GM18873 (cell line): ENCODE measurements at regions not wholly inside any gene's neighbourhood (a gene's known extent, or its start where the extent isn't known, plus 50 kb on each side); places are given as distances from the start of the nearest gene placed in this dataset.

ENCODE experiments used
- ATAC-seq: cut with Tn5 transposase; IDR thresholded peaks from one replicate; pipeline ENCODE4 v1.9.1; 2021; ENCODE audit warnings: mild to moderate bottlenecking, moderate library complexity, moderate number of reproducible peaks; ENCODE audit not compliant: unreplicated experiment, low FRiP score

DNA sequence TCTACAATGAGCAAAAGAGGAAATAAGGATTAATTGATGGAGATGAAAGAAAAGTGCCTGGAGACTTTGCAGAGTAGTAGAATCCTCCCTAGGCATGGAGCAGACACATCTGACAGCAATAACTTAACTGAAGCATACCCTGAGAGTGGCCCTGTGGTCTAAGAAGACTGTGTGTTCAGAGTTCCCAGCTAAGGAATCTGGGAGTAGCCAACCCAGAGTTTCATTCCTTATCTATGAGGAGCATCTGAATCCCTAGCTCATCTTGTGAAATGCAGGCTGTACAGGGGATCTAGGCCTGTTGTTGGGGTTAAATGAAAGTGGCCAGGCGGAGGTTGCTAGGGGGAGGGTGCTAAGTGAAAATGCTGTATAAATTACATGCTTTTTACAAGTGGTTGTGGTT lies 233.1 kb upstream of the FBXL7 start:
- no peak for ATAC-seq

DNA sequence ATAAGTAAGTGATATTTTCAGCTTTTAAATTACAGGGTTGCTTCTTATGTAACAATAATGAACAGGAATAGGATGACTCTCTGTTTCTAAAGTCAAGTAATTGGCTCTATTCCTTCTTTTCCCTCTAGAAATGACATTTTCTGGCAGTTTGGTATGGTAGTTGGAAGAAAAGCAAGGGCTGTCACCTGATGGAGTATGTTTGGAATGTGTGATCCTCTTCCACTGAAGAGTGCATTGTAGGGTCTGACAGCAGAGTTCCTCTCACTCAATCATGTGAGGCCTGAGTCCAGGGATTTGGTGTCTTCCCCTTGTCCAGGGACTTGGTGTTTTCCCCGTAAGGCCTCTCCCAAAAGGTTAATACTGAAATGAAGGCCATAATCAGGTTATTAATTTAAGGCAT lies 233.8 kb upstream of the FBXL7 start:
- ATAC-seq: no peak

DNA sequence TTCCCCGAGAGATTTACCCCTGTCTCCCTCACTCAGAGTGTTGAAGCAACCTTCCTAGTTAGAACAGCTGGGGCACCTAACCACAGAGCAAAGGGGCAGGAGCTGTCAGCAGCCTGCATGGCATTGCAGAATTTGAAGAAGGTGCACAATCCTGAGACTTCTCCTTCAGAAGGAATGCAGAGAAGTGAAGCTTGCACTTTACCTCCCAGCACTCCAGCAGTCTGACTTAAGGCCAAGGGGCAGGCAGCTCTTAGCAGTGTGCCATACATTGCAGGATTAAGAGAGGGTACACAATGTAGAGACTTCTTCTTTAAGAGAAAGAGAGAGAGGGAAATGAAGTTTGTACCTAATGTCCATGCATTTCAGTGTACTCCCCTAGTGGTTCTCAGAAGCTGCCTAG lies 236.0 kb upstream of the FBXL7 start:
- no peak for ATAC-seq

DNA sequence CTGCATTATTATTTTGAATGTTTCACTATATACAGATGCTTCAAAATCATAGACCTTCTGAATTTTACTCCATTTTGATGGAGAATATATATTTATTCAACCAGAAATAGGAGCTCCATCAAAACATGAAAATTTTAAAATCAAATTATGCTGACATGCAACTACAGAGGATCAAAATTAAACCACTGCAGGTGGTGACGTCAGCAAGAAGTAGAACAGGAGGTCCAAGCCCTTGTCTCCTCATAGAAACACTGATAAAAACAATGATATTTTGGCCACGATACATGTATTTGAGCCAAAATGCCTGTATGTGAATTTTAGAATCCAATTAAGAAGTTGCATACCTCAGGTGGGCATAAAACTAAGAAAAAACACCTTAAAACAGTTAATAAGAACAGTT lies 236.6 kb upstream of the FBXL7 start:
- no peak for ATAC-seq

DNA sequence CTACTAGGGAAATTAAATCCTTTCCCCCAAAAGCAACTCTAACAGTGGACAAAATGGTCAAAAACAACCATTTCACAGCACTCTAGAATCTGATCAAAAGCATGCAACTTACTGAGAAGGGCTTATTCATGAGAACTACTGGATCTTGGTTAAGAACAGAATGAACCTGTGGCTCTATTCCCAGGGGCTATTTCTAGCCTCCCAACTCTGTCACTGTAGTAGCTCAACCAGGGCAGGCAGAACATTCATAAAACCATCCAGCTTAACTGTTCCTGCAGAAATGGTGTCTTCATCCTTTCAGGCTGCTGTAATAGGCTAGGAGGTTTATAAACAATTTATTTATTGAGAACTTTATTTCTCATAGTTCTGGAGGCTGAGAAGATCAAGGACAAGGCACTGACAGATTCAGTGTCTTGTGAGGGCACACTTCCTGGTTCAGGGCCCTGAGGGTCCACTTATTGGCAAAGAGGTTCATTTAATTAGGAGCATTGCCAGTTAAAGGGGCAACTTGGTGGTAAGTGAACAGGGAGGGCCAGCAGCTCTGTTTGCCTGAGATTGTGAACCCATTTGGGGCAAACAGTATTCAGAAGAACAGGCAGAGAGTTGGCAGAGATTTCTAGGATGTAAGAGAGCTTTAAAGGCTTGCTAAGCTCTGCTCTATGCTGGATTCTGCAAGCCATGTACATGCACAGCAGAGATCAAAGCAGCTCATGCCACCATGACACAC lies 238.5 kb upstream of the FBXL7 start:
- no peak for ATAC-seq

DNA sequence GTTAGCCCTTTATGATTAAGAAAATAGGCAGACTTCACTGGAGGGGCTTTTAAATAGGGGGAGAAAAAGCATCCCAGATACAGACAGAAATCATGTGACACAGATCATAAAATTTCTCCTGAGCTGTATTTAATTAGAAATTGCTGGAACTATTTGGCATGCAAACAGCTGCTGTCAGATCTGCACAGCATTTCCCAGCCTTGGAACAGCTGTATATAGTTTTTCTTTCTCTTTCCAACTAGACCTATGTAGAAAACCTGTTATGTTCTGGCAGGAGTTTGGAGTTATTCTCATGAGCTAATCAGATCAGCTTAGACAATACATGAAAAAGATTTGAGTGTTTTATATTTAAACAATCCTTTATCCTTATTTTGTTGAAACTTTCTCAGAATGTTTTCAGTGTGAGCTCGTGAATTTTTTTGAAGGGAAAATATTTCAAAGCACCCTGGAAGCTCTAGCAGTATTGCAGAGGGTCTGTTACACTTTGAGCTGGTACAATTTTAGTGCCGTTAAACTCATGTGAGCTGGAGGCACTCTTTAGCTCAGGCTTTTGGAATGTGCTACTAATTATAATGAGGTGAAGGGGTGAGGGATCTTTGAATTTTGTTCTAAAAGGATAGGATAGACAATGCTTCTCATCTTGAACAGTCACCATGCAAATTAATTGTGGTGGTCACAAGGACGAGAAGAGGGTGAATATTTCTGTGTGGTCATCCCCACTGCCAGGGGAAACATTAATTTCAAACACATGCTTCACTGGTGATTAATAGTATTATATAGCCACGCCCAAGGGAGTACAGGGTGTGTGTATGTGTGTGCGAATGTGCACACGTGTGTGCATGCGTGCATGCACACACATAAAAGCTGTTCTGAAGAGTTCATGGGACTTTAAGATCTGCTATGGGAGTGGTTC lies 239.4 kb upstream of the FBXL7 start:
- ATAC-seq: no peak

DNA sequence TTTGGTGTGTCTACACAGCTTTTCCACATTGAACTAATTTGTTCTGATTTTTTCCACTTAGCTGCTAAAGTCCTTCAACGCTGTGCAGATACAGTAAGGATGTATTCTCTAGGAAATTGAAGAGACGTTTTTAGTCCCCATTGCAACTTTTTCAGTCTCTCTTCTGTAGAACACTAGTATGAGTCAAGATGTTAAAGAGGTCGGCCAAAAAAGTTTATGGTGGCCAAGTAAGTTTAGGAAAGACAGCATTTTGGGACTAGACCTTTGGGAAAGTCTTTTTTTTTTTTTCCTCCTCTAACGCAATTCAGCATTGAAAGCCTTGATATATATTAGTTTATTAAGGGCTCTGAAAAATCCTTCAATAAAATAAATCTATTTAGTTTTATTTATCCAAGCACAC lies 243.5 kb upstream of the FBXL7 start:
- no peak for ATAC-seq

DNA sequence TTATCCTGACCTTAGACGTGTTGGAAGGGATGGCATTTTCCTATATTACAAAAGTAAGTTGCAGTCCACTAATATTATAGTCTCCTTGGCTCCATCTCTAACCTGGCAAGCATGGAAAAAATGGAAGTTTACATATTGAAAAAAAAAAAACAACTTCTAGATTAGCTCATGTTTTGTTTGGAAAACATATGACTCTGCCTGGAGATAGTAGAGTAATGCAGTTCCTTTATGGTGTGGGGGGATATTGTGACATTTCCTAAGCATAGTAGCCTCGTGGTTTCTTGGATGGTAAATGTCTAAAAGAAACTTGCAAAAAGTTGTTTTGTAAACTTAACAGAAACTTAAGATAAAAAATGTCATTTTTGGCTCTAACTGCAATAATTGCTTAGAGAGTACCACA lies 244.4 kb upstream of the FBXL7 start:
- no peak for ATAC-seq

DNA sequence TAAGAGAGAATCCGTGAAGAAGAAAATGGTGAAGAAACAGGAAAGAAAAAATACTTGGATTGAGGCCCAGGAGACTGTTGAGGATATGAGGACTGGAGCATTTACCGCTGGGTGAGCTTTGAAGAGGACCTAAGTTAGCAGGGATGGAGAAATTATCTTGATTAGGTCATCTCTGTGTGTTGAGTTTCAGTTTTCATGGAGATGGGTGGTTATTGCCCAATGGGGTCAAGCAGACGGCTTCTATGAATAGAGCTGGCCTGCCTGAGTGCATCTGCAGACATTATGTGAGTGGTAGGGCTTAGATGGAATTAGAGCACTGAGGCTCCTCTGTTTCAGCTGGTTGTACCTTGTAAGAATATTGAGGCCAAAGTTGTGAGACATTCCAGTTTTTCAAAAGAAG lies 245.4 kb upstream of the FBXL7 start:
- no peak for ATAC-seq

DNA sequence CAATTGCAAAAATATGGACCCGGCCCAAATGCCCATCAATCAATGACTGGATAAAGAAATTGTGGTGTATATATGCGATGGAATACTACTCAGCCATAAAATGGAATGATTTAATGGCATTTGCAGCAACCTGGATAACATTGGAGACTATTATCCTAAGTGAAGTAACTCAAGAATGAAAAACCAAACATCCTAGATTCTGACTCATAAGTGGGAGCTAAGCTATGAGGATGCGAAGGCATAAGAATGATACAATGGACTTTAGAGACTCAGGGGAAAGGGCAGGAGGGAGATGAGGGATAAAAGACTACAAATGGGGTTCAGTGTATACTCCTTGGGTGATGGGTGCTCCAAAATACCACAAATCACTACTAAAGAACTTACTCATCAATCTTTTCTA lies 247.6 kb upstream of the FBXL7 start:
- ATAC-seq: no peak

DNA sequence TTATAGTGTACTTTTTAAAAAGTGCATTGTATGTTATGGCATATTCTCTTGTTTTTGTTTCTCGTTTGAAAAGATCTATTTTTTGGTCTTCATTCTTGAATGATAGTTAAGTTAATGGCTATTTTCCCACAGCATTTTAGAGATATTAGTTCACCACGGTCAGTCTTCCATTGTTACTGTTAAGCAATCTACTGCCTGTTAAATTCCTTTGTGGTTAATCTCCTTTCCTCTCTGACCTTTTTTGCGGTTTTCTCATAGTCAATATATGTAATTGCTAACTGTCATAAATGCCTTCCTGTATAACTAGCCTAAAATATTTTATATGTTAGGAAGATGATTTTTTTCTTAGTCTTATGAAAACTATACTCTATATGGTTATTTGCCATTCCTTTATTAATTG lies 250.8 kb upstream of the FBXL7 start:
- no peak for ATAC-seq

DNA sequence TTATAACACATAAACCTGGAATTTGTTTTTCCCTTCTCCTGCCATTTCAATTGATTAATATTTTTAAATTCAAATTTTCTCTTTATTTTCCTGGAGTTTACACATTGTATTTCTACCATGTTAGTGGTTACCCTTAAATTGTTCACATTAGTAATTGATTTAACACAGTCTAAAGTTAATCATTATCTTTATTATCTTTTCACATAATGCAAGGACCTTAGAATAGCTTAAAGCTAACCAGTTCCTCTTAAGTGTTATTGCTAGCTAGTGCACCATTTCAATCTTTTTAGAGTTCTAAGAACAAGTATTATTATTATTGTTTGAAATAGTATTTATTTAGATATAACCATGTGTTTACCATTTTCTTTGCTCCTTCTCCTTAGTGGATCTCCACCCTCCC lies 251.2 kb upstream of the FBXL7 start:
- ATAC-seq: no peak

DNA sequence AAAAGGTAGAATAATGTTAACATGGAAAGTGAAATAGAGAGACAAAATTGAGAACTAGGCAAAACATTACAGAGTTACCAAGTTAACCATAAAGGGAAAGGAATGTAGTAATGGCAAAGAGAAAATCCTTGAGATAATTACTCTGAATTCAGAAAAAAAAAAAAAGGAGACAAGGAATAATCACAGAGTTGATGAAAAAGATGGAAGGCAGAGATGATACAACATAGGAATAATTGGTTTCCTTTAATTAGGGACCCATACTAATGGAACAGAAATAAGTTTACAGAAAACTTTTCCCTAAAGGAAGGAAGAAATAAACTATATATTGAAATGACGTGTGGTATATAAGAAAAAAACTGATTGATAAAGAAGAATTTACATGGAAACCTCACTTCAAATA lies 254.1 kb upstream of the FBXL7 start:
- no peak for ATAC-seq

DNA sequence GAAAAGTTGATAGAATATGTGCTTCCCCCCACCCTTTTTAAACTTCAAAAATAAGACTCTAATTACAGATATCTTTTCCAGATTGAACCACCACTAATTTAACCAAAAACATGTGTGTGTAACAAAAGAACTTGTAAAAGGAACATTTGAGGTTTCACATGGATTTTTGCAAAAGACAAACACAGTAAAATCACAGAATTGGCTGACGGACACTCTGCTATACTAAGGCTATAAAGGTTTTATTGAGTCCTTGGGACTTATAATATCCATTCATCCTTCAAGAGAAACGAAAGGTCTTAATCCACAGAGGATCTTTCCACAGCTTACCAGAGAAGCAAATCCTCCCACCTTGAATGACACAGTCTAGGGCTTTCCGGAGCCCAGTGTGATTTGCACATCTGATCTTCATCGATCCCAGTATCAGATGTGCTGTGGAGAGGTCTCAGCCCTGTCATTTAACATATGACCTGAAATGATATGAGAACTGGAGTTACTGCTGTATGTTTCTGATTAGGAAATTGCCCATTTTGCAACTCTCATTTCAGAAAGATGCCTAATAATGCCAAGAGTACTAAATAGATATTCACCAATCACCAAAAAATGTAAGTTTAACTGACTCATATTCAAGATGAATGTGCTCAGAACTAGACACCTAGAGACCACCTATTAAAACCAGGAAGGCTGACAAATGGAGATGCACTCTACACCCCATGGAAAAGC lies 256.5 kb upstream of the FBXL7 start:
- no peak for ATAC-seq

DNA sequence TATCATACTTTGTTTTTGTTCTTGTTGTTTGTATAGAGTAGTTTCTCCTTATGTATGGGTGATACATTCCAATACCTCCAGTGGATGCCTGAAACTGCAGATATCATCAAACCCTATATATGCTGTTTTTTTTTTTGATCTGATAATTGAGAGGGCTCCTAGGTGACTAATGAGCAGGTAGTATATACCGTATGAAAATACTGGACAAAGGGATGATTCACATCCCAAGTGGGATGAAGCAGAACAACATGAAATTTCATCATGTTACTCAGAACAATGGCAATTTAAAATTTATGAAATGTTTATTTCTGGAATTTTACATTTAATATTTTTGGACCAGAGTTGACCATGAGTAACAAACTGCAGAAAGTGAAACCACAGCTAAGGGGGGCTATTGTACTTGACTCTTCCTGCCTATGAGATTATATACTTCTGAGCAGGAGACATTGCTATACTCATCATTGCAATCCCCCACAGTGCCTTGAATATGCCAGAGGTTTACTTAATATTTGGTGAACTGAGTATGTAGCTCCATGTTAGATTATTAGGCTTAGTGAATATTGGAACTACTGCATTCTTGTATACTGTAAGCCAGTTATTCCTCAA lies 258.7 kb upstream of the FBXL7 start:
- ATAC-seq: no peak

DNA sequence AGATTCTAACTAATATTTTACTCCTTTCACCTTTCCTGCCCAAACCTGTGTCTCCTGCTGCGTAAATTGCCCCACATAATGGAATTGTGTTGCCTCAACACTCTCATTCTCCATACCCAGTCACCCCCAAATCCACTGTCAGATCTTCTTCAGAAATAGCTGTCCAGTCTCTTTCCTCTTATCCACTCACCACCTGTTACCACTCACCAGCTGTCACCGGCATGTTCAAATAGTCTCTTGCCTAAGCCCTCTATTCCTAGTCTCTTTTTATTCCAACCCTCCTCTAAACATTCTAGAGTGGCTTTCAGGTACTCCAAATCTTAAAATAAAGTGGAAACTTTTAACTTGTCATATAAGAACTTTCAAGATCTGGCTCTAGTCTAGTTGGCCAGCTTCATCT lies 262.0 kb upstream of the FBXL7 start:
- no peak for ATAC-seq

DNA sequence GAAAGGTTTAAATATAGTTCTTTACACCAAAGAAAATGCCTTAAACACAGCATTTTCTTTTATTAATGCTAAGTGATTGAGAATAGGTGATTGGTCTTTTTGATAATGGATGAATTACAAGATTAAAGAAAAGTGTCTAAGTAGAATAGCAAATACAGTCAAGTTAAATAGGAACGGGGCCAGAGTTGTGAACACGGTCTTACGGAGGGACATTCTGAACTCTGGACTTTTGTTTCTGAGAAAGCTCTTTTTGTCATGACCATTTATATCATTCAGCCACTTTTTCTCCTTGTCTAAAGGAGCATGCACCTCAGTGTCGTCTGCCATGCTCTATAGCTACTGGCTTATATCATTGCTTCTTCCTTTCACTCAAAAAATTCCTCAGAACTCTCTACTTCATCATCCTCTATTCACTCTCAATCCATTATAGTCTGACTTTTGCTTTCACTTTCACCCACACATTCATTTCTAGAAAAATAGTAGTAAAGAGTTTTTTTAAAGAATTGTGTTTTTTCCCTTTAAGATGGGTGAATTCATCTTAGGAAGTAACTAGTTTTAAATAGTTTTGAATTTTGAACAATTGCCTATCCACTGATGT lies 263.0 kb upstream of the FBXL7 start:
- no peak for ATAC-seq

DNA sequence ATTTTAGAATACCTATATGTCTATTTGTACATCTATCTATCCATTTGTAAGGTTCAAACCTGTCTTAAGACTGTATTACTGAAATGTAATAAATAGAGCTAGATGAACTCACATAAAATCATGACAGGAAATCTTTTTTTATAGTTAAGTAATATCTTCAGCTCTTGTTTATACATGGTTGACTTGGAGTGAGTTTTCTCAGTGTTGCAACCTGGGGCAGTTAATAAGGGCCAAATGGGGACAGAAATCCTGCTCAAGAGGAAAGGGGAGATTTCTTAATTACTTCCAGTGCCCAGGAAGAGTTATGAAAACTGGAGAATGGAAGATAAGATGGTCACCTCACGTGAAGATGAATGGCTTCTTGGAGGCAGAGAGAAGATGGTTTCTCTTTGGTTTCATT lies 265.1 kb upstream of the FBXL7 start:
- ATAC-seq: no peak

DNA sequence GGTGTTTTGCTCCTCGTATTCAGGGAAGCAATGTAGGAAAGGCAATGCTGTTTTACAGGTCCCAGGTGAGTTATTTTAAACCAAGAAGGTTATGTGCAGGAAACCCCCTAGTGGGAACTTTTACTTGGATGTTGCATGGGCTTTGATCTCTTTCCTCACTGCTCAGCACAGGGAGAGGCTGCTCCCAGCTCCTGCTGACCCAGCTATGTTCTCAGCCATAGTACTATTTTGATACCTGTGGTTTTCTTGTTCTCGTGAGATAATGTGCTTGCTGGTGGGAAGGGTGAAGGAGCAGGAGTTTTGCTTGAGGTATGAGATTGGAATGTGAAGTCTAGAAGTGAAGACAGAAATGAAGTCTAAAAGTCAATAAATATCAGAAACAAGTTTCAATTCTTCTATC lies 265.6 kb upstream of the FBXL7 start:
- ATAC-seq: no peak

DNA sequence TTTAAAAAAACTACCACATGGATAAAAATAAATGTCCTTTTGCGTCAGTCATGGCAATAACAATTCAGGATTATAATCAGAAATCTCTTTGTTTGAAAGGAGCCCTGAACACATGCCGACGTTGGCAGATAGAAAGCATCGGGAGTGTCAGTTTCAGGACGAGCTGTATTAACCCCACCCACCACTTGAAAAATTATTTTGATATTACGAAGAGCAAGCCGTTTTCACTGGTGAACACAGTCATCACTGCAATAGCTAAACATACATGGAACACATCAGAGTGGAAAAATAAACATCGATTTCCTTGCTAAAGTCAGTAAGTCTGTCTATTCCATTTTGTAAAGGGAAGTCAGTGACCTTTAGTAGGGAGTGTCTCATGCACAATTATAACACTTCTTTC lies 266.4 kb upstream of the FBXL7 start:
- no peak for ATAC-seq

DNA sequence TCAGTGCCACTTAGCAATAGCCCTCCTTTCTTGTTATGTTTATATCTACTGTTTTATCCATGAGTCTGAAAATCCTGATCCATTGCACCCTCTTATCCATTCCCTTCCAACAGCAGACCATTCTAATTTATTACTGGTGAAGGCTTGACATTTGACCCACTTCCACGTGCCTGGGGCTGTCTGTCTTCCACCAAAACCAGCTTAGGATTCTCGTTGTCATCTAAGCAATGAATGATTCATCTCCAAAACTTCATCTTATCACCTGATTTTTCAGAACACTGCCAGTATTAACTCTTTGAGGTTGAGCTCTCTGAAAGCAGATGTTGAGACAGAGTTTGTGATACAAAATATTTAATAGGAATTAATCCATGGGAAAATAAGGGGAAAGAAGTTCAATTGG lies 277.8 kb upstream of the FBXL7 start:
- ATAC-seq: no peak
